ENCODE measurements at regions not wholly inside any gene's neighbourhood (a gene's known extent, or its start where the extent isn't known, plus 50 kb on each side); places are given as distances from the start of the nearest gene placed in this dataset.

GRCh38 chr10:10209167-10209566 lies 808.5 kb upstream of the CELF2 start:
- DNase-seq (ENCODE audit: low read depth) = peak; percentile 77

GRCh38 chr10:10211409-10211808 lies 806.3 kb upstream of the CELF2 start:
- no peak for DNase-seq (ENCODE audit: low read depth)

- DNase-seq (ENCODE audit: low read depth) = no peak
Measured at GRCh38 chr10:10213237-10213636, 804.4 kb upstream of the CELF2 start.

GRCh38 chr10:10222304-10222841 lies 795.3 kb upstream of the CELF2 start:
- peak; percentile 41 for DNase-seq (ENCODE audit: low read depth)

GRCh38 chr10:10223131-10223530 lies 794.5 kb upstream of the CELF2 start:
- no peak for DNase-seq (ENCODE audit: low read depth)

- DNase-seq (ENCODE audit: low read depth) = no peak
Measured at GRCh38 chr10:10225136-10225676, 792.5 kb upstream of the CELF2 start.

GRCh38 chr10:10233229-10233628 lies 784.4 kb upstream of the CELF2 start:
- DNase-seq (ENCODE audit: low read depth) = no peak

GRCh38 chr10:10235003-10235402 lies 782.7 kb upstream of the CELF2 start:
- no peak for DNase-seq (ENCODE audit: low read depth)

GRCh38 chr10:10247585-10247984 lies 770.1 kb upstream of the CELF2 start:
- no peak for DNase-seq (ENCODE audit: low read depth)

GRCh38 chr10:10256860-10257259 lies 760.8 kb upstream of the CELF2 start:
- no peak for DNase-seq (ENCODE audit: low read depth)

GRCh38 chr10:10259013-10259412 lies 758.7 kb upstream of the CELF2 start:
- DNase-seq (ENCODE audit: low read depth) = no peak

- no peak for DNase-seq (ENCODE audit: low read depth)
Measured at GRCh38 chr10:10270126-10271050, 747.3 kb upstream of the CELF2 start.

GRCh38 chr10:10271639-10272192 lies 746.0 kb upstream of the CELF2 start:
- DNase-seq (ENCODE audit: low read depth) = no peak

GRCh38 chr10:10273661-10274060 lies 744.0 kb upstream of the CELF2 start:
- no peak for DNase-seq (ENCODE audit: low read depth)

- no peak for DNase-seq (ENCODE audit: low read depth)
Measured at GRCh38 chr10:10279906-10280305, 737.8 kb upstream of the CELF2 start.

GRCh38 chr10:10292501-10292900 lies 725.2 kb upstream of the CELF2 start:
- no peak for DNase-seq (ENCODE audit: low read depth)

- DNase-seq (ENCODE audit: low read depth) = no peak
Measured at GRCh38 chr10:10293041-10293440, 724.6 kb upstream of the CELF2 start.

GRCh38 chr10:10293481-10293951 lies 724.2 kb upstream of the CELF2 start:
- no peak for DNase-seq (ENCODE audit: low read depth)

GRCh38 chr10:10294184-10294880 lies 723.3 kb upstream of the CELF2 start:
- no peak for DNase-seq (ENCODE audit: low read depth)

- DNase-seq (ENCODE audit: low read depth) = no peak
Measured at GRCh38 chr10:10294881-10295529, 722.7 kb upstream of the CELF2 start.

- no peak for DNase-seq (ENCODE audit: low read depth)
Measured at GRCh38 chr10:10295537-10295936, 722.1 kb upstream of the CELF2 start.

GRCh38 chr10:10302689-10303088 lies 715.0 kb upstream of the CELF2 start:
- DNase-seq (ENCODE audit: low read depth) = no peak
